ENCODE measurements at regions not wholly inside any gene's neighbourhood (a gene's known extent, or its start where the extent isn't known, plus 50 kb on each side); places are given as distances from the start of the nearest gene placed in this dataset.

- Mint-ChIP-seq H3K36me3 (ENCODE audit: insufficient read depth, unreplicated experiment) (no peaks in the 10 kb centered on the region), H3K4me3 (ENCODE audit: low read depth, unreplicated experiment) (no peak overlapping the region), H3K27me3 (ENCODE audit: unreplicated experiment) (no peaks in the 10 kb centered on the region), H3K4me1 (ENCODE audit: low read depth, unreplicated experiment) (peaks cover 46% of the 10 kb centered on the region), H3K27ac (ENCODE audit: unreplicated experiment) (no peak overlapping the region), H3K9me3 (ENCODE audit: low read depth, unreplicated experiment) (peaks cover 7% of the 10 kb centered on the region)
- TF ChIP-seq CTCF (IDR thresholded peaks at IDR 0.05; ENCODE audit: unreplicated experiment): no peak
- no TSS peak for BruUV-seq (replicated peaks)
- intact Hi-C loops (cut with micrococcal nuclease; ENCODE audit: unreplicated experiment): no loop called here
- CTCF ChIA-PET: interaction anchor here (0.6 to 1.2 kb wide), 4 partner anchors 9 to 562 kb away, joined by 3 to 4 read pairs (median 3); no protein-coding TSS in a partner anchor
- DNase-seq: no peak
Measured at GRCh38 chr3:170741756-170742529, 128.1 kb downstream of the RPL22L1 start.

GRCh38 chr3:170740726-170741591, 129.0 kb downstream of the RPL22L1 start:
- H3K4me3 Mint-ChIP-seq (ENCODE audit: low read depth, unreplicated experiment): no peak overlapping the region
- DNase-seq: no peak
- H3K9me3 Mint-ChIP-seq (ENCODE audit: low read depth, unreplicated experiment): peaks cover 3% of the 10 kb centered on the region
- intact Hi-C loops (cut with micrococcal nuclease; ENCODE audit: unreplicated experiment): no loop called here
- H3K36me3 Mint-ChIP-seq (ENCODE audit: insufficient read depth, unreplicated experiment): no peaks in the 10 kb centered on the region
- TF ChIP-seq CTCF (IDR thresholded peaks at IDR 0.05; ENCODE audit: unreplicated experiment): no peak
- H3K27me3 Mint-ChIP-seq (ENCODE audit: unreplicated experiment): no peaks in the 10 kb centered on the region
- CTCF ChIA-PET: interaction anchor here (1.0 kb wide), 1 partner anchor 27 kb away, joined by 3 read pairs; no protein-coding TSS in a partner anchor
- peaks cover 36% of the 10 kb centered on the region for H3K4me1 Mint-ChIP-seq (ENCODE audit: low read depth, unreplicated experiment)
- BruUV-seq (replicated peaks): no TSS peak
- no peak overlapping the region for H3K27ac Mint-ChIP-seq (ENCODE audit: unreplicated experiment)

GRCh38 chr3:170740285-170740684, 129.7 kb downstream of the RPL22L1 start:
- intact Hi-C loops (cut with micrococcal nuclease; ENCODE audit: unreplicated experiment): no loop called here
- no peak overlapping the region for H3K27ac Mint-ChIP-seq (ENCODE audit: unreplicated experiment)
- H3K36me3 Mint-ChIP-seq (ENCODE audit: insufficient read depth, unreplicated experiment): no peaks in the 10 kb centered on the region
- no peak overlapping the region for H3K4me3 Mint-ChIP-seq (ENCODE audit: low read depth, unreplicated experiment)
- H3K4me1 Mint-ChIP-seq (ENCODE audit: low read depth, unreplicated experiment): peaks cover 30% of the 10 kb centered on the region
- no peak for TF ChIP-seq CTCF (IDR thresholded peaks at IDR 0.05; ENCODE audit: unreplicated experiment)
- DNase-seq: no peak
- no peaks in the 10 kb centered on the region for H3K27me3 Mint-ChIP-seq (ENCODE audit: unreplicated experiment)
- CTCF ChIA-PET: no interaction called here
- H3K9me3 Mint-ChIP-seq (ENCODE audit: low read depth, unreplicated experiment): peaks cover 3% of the 10 kb centered on the region
- BruUV-seq (replicated peaks): no TSS peak

GRCh38 chr3:170739410-170739809, 130.6 kb downstream of the RPL22L1 start:
- H3K4me1 Mint-ChIP-seq (ENCODE audit: low read depth, unreplicated experiment): peaks cover 24% of the 10 kb centered on the region

More at GRCh38 chr3:170739410-170739809, 130.6 kb downstream of the RPL22L1 start:
- DNase-seq: no peak
- no TSS peak for BruUV-seq (replicated peaks)
- TF ChIP-seq CTCF (IDR thresholded peaks at IDR 0.05; ENCODE audit: unreplicated experiment): no peak
- Mint-ChIP-seq H3K4me3 (ENCODE audit: low read depth, unreplicated experiment) (no peak overlapping the region), H3K27me3 (ENCODE audit: unreplicated experiment) (peaks cover 8% of the 10 kb centered on the region), H3K9me3 (ENCODE audit: low read depth, unreplicated experiment) (peaks cover 3% of the 10 kb centered on the region), H3K27ac (ENCODE audit: unreplicated experiment) (no peak overlapping the region), H3K36me3 (ENCODE audit: insufficient read depth, unreplicated experiment) (no peaks in the 10 kb centered on the region)
- CTCF ChIA-PET: interaction anchor here (0.6 to 1.0 kb wide), 2 partner anchors 12 to 32 kb away, joined by 3 to 10 read pairs; no protein-coding TSS in a partner anchor
- intact Hi-C loops (cut with micrococcal nuclease; ENCODE audit: unreplicated experiment): no loop called here

Data from Calu3 (cell line).